ENCODE measurements at regions not wholly inside any gene's neighbourhood (a gene's known extent, or its start where the extent isn't known, plus 50 kb on each side); places are given as distances from the start of the nearest gene placed in this dataset.

DNA sequence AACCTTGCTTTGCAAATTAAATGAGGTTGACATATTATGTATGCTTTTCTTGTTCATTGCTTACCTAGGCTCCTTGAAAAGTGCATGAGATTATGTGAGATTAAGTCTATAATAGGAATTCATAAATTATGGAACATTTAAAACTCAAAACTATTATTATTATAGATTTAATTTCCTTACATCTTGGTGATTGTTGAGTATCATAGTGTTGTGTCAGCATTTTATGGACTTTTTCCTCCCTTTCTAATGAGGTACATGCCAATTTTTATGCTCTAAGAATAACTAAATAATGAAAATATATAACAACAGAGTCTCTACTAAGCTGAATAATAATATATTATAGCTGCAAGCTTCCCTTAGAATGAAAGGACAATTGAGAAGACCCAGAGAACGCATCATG is 848.8 kb upstream of the AADAT start:
- no peaks in the 10 kb centered on the region for H3K79me2 ChIP-seq (ENCODE audit: insufficient read depth, low read length)
- H2AFZ ChIP-seq (ENCODE audit: low read depth, low read length) = no peak overlapping the region
- no peak for TF ChIP-seq EZH2 (IDR thresholded peaks at IDR 0.05; ENCODE audit: insufficient read depth, low read length)
- TF ChIP-seq, protein P1, sequence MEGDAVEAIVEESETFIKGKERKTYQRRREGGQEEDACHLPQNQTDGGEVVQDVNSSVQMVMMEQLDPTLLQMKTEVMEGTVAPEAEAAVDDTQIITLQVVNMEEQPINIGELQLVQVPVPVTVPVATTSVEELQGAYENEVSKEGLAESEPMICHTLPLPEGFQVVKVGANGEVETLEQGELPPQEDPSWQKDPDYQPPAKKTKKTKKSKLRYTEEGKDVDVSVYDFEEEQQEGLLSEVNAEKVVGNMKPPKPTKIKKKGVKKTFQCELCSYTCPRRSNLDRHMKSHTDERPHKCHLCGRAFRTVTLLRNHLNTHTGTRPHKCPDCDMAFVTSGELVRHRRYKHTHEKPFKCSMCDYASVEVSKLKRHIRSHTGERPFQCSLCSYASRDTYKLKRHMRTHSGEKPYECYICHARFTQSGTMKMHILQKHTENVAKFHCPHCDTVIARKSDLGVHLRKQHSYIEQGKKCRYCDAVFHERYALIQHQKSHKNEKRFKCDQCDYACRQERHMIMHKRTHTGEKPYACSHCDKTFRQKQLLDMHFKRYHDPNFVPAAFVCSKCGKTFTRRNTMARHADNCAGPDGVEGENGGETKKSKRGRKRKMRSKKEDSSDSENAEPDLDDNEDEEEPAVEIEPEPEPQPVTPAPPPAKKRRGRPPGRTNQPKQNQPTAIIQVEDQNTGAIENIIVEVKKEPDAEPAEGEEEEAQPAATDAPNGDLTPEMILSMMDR (IDR thresholded peaks at IDR 0.05; ENCODE audit: insufficient read depth, low read depth, low read length) = no peak
- Mint-ChIP-seq H3K27ac (ENCODE audit: unreplicated experiment) (no peak overlapping the region), H3K36me3 (ENCODE audit: low read depth, unreplicated experiment) (peaks cover 2% of the 10 kb centered on the region), H3K9me3 (ENCODE audit: unreplicated experiment) (peaks cover 8% of the 10 kb centered on the region), H3K27me3 (ENCODE audit: low read depth, unreplicated experiment) (no peaks in the 10 kb centered on the region), H3K4me1 (ENCODE audit: low read depth, unreplicated experiment) (no peaks in the 10 kb centered on the region), H3K4me3 (ENCODE audit: unreplicated experiment) (no peak overlapping the region)
- DNase-seq (ENCODE audit: low read depth) (no peak), FAIRE-seq (no peak)
- peaks cover 5% of the 10 kb centered on the region for H3K9me3 ChIP-seq (ENCODE audit: insufficient read depth, low read depth, low read length)
- H3K27ac ChIP-seq (ENCODE audit: low read depth, low read length) = no peak overlapping the region
- no peak overlapping the region for H3K4me3 ChIP-seq (ENCODE audit: insufficient read depth, low read depth, low read length)
- H3K36me3 ChIP-seq (ENCODE audit: insufficient read depth, low read length) = no peaks in the 10 kb centered on the region
- H3K4me1 ChIP-seq (ENCODE audit: insufficient read depth, low read length) = no peaks in the 10 kb centered on the region
- H4K20me1 ChIP-seq (ENCODE audit: insufficient read depth, low read length) = no peaks in the 10 kb centered on the region
- H3K4me2 ChIP-seq (ENCODE audit: low read length) = no peak overlapping the region
- no peak overlapping the region for H3K9ac ChIP-seq (ENCODE audit: low read length)
- no peaks in the 10 kb centered on the region for H3K27me3 ChIP-seq (ENCODE audit: insufficient read depth, low read length)

DNA sequence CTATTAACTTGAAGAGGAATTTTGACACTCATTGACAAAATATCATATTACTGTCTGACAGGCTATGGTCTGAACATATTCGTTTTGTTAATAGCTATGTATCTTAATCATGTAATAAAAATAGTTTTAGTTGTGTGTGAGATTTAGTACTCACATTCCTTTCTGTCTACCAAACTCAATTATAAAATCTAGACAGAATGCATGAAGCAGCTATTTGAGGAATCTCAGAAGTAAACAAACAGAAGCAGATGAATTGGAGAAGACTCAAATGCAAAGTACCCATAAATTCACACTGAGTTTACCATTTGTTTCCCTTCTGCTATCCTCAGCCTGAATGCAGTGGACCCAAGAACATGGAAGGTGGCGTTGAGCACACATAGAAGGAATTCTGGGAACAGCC is 841.6 kb upstream of the AADAT start:
- Histone ChIP-seq H3K9me3 (ENCODE audit: insufficient read depth, low read depth, low read length) (no peaks in the 10 kb centered on the region), H3K36me3 (ENCODE audit: insufficient read depth, low read length) (no peaks in the 10 kb centered on the region), H3K79me2 (ENCODE audit: insufficient read depth, low read length) (no peaks in the 10 kb centered on the region), H3K4me3 (ENCODE audit: insufficient read depth, low read depth, low read length) (no peak overlapping the region), H3K27me3 (ENCODE audit: insufficient read depth, low read length) (no peaks in the 10 kb centered on the region), H2AFZ (ENCODE audit: low read depth, low read length) (no peak overlapping the region), H3K4me1 (ENCODE audit: insufficient read depth, low read length) (no peaks in the 10 kb centered on the region), H3K9ac (ENCODE audit: low read length) (no peak overlapping the region), H3K27ac (ENCODE audit: low read depth, low read length) (no peak overlapping the region), H3K4me2 (ENCODE audit: low read length) (no peak overlapping the region), H4K20me1 (ENCODE audit: insufficient read depth, low read length) (no peaks in the 10 kb centered on the region)
- Mint-ChIP-seq H3K27ac (ENCODE audit: unreplicated experiment) (no peak overlapping the region), H3K9me3 (ENCODE audit: unreplicated experiment) (no peaks in the 10 kb centered on the region), H3K36me3 (ENCODE audit: low read depth, unreplicated experiment) (no peaks in the 10 kb centered on the region), H3K4me3 (ENCODE audit: unreplicated experiment) (no peak overlapping the region), H3K27me3 (ENCODE audit: low read depth, unreplicated experiment) (no peaks in the 10 kb centered on the region), H3K4me1 (ENCODE audit: low read depth, unreplicated experiment) (no peaks in the 10 kb centered on the region)
- TF ChIP-seq, protein P1 (IDR thresholded peaks at IDR 0.05; ENCODE audit: insufficient read depth, low read depth, low read length) = no peak
- no peak for TF ChIP-seq EZH2 (IDR thresholded peaks at IDR 0.05; ENCODE audit: insufficient read depth, low read length)
- FAIRE-seq (no peak), DNase-seq (ENCODE audit: low read depth) (no peak)

DNA sequence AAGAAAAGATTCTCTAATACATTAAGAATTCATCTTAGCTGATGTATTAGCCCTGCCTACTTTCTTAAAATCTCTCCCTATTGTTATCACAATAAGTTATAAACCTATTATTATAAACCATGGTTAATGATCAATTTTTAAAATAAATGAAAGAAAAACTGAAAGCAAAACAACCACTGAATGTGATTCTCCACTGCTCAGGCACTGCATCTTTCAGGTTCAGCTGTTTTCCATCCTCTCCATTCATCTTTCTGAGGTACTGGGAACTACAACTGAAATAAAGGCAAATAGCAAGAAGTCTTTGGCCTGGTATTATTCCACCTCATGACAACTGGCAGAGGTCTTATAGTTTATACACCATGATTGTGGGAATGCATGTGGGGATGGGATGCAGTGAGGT is 798.9 kb upstream of the AADAT start:
- TF ChIP-seq, protein P1 (IDR thresholded peaks at IDR 0.05; ENCODE audit: insufficient read depth, low read depth, low read length) = no peak
- TF ChIP-seq EZH2 (IDR thresholded peaks at IDR 0.05; ENCODE audit: insufficient read depth, low read length) = no peak
- no peak overlapping the region for H3K4me2 ChIP-seq (ENCODE audit: low read length)
- H3K9ac ChIP-seq (ENCODE audit: low read length) = no peak overlapping the region
- no peak overlapping the region for H3K4me3 ChIP-seq (ENCODE audit: insufficient read depth, low read depth, low read length)
- Mint-ChIP-seq H3K36me3 (ENCODE audit: low read depth, unreplicated experiment) (no peaks in the 10 kb centered on the region), H3K4me1 (ENCODE audit: low read depth, unreplicated experiment) (peaks cover 8% of the 10 kb centered on the region), H3K9me3 (ENCODE audit: unreplicated experiment) (peaks cover 2% of the 10 kb centered on the region), H3K27me3 (ENCODE audit: low read depth, unreplicated experiment) (no peaks in the 10 kb centered on the region), H3K4me3 (ENCODE audit: unreplicated experiment) (no peak overlapping the region), H3K27ac (ENCODE audit: unreplicated experiment) (no peak overlapping the region)
- H3K27me3 ChIP-seq (ENCODE audit: insufficient read depth, low read length) = no peaks in the 10 kb centered on the region
- no peaks in the 10 kb centered on the region for H3K36me3 ChIP-seq (ENCODE audit: insufficient read depth, low read length)
- H3K4me1 ChIP-seq (ENCODE audit: insufficient read depth, low read length) = no peaks in the 10 kb centered on the region
- FAIRE-seq = no peak
- H3K27ac ChIP-seq (ENCODE audit: low read depth, low read length) = no peak overlapping the region
- H2AFZ ChIP-seq (ENCODE audit: low read depth, low read length) = no peak overlapping the region
- no peaks in the 10 kb centered on the region for H3K79me2 ChIP-seq (ENCODE audit: insufficient read depth, low read length)
- no peaks in the 10 kb centered on the region for H4K20me1 ChIP-seq (ENCODE audit: insufficient read depth, low read length)
- no peaks in the 10 kb centered on the region for H3K9me3 ChIP-seq (ENCODE audit: insufficient read depth, low read depth, low read length)
- no peak for DNase-seq (ENCODE audit: low read depth)

Measured in astrocyte (in vitro differentiated cells and primary cell).